H9 (cell line): ENCODE measurements at regions not wholly inside any gene's neighbourhood (a gene's known extent, or its start where the extent isn't known, plus 50 kb on each side); places are given as distances from the start of the nearest gene placed in this dataset.

Experiments used
- DNase-seq: peaks from one replicate; pipeline ENCODE4 v3.0.0-alpha.2; 2017
- H2AFZ ChIP-seq: one replicate; pipeline ENCODE4 v1.6.1; 2013; ENCODE audit warnings: mild to moderate bottlenecking, low read length, control low read depth, moderate library complexity
- H2AK5ac ChIP-seq: 2 replicates; pipeline ENCODE4 v1.6.1; 2013; ENCODE audit warnings: low read length, control low read depth, mixed read lengths; ENCODE audit not compliant: insufficient read length
- H2BK120ac ChIP-seq: one replicate; pipeline ENCODE4 v1.6.1; 2013; ENCODE audit warnings: low read depth, mild to moderate bottlenecking, low read length, control low read depth, inconsistent platforms; ENCODE audit not compliant: poor library complexity, severe bottlenecking
- H2BK12ac ChIP-seq: 2 replicates; pipeline ENCODE4 v1.6.1; 2013; ENCODE audit warnings: low read length, control low read depth, mixed read lengths, low read depth; ENCODE audit not compliant: insufficient read length
- H2BK15ac ChIP-seq: 2 replicates; pipeline ENCODE4 v1.6.1; 2013; ENCODE audit warnings: low read depth, low read length, control low read depth
- H2BK20ac ChIP-seq: one replicate; pipeline ENCODE4 v1.6.1; 2013; ENCODE audit warnings: low read depth, mild to moderate bottlenecking, low read length, control low read depth, inconsistent platforms; ENCODE audit not compliant: poor library complexity, severe bottlenecking
- H2BK5ac ChIP-seq: 2 replicates; pipeline ENCODE4 v1.6.1; 2013; ENCODE audit warnings: low read length, control low read depth, mixed read lengths; ENCODE audit not compliant: insufficient read length
- H3K14ac ChIP-seq: 2 replicates; pipeline ENCODE4 v1.6.1; 2013; ENCODE audit warnings: low read length, control low read depth; ENCODE audit not compliant: insufficient read depth
- H3K18ac ChIP-seq: 2 replicates; pipeline ENCODE4 v1.6.1; 2013; ENCODE audit warnings: low read depth, mild to moderate bottlenecking, mixed read lengths, low read length, control low read depth; ENCODE audit not compliant: insufficient read length
- H3K23ac ChIP-seq: 2 replicates; pipeline ENCODE4 v1.6.1; 2013; ENCODE audit warnings: low read length, control low read depth, mixed read lengths, low read depth; ENCODE audit not compliant: insufficient read length
- H3K23me2 ChIP-seq: 2 replicates; pipeline ENCODE4 v1.6.1; 2013; ENCODE audit warnings: low read depth, mild to moderate bottlenecking, mixed read lengths, low read length, control low read depth; ENCODE audit not compliant: insufficient read length, poor library complexity, severe bottlenecking
- H3K27ac ChIP-seq: 2 replicates; pipeline ENCODE4 v1.5.1; 2013; ENCODE audit warnings: low read length, control low read depth, mixed read lengths, low read depth; ENCODE audit not compliant: insufficient read length
- H3K27me3 ChIP-seq: 2 replicates; pipeline ENCODE4 v1.6.1; 2013; ENCODE audit warnings: low read length, control low read depth, inconsistent platforms; ENCODE audit not compliant: insufficient read depth
- H3K4ac ChIP-seq: 2 replicates; pipeline ENCODE4 v1.6.1; 2013; ENCODE audit warnings: low read depth, mild to moderate bottlenecking, control low read depth, inconsistent platforms, low read length, moderate library complexity
- H3K4me1 ChIP-seq: 2 replicates; pipeline ENCODE4 v1.6.1; 2013; ENCODE audit warnings: low read length, control low read depth, inconsistent platforms; ENCODE audit not compliant: insufficient read depth
- H3K4me2 ChIP-seq: 2 replicates; pipeline ENCODE4 v1.6.1; 2013; ENCODE audit warnings: low read length, control low read depth, mixed read lengths; ENCODE audit not compliant: insufficient read length, insufficient read depth
- H3K56ac ChIP-seq: 2 replicates; pipeline ENCODE4 v1.6.1; 2013; ENCODE audit warnings: low read depth, mild to moderate bottlenecking, mixed read lengths, low read length, control low read depth; ENCODE audit not compliant: insufficient read length
- H3K79me1 ChIP-seq: 2 replicates; pipeline ENCODE4 v1.6.1; 2013; ENCODE audit warnings: low read depth, mild to moderate bottlenecking, moderate library complexity, low read length, control low read depth, inconsistent platforms; ENCODE audit not compliant: insufficient read depth, poor library complexity, severe bottlenecking
- H3K79me2 ChIP-seq: 2 replicates; pipeline ENCODE4 v1.6.1; 2013; ENCODE audit warnings: low read length, control low read depth, inconsistent platforms; ENCODE audit not compliant: insufficient read depth
- H3K9ac ChIP-seq: 2 replicates; pipeline ENCODE4 v1.6.1; 2013; ENCODE audit warnings: low read length, control low read depth, mixed read lengths; ENCODE audit not compliant: insufficient read length; ENCODE audit errors: extremely low read depth
- H3K9me3 ChIP-seq: one replicate; pipeline ENCODE4 v1.6.1; 2013; ENCODE audit warnings: low read depth, low read length, inconsistent platforms; ENCODE audit not compliant: control insufficient read depth
- H3T11ph ChIP-seq: one replicate; pipeline ENCODE4 v1.6.1; 2013; ENCODE audit warnings: mild to moderate bottlenecking, low read length, control low read depth, inconsistent platforms
- H4K20me1 ChIP-seq: one replicate; pipeline ENCODE4 v1.6.1; 2013; ENCODE audit not compliant: control insufficient read depth, insufficient read length, insufficient read depth
- H4K5ac ChIP-seq: 2 replicates; pipeline ENCODE4 v1.6.1; 2013; ENCODE audit warnings: low read depth, mild to moderate bottlenecking, mixed read lengths, low read length, control low read depth; ENCODE audit not compliant: insufficient read length
- H4K8ac ChIP-seq: replicated peaks from 2 replicates; pipeline ENCODE4 v1.6.1; 2013; ENCODE audit warnings: low read length, control low read depth, mixed read lengths, low read depth; ENCODE audit not compliant: insufficient read length
- H4K91ac ChIP-seq: 2 replicates; pipeline ENCODE4 v1.6.1; 2013; ENCODE audit warnings: low read depth, mild to moderate bottlenecking, moderate library complexity, mixed read lengths, low read length, control low read depth; ENCODE audit not compliant: insufficient read length
- H3K27ac Mint-ChIP-seq, 3 experiments: 2 replicates in 2 of 3; 3 replicates in 1 of 3; pipeline ENCODE4 v1.8.0; 2020 to 2021; ENCODE audit warnings: mixed read lengths in 3 of 3, mild to moderate bottlenecking in 1 of 3, moderate library complexity in 1 of 3
- H3K27me3 Mint-ChIP-seq: 2 replicates; pipeline ENCODE4 v1.8.0; 2021; ENCODE audit warnings: low read depth, mild to moderate bottlenecking, moderate library complexity, mixed read lengths
- H3K36me3 Mint-ChIP-seq, 3 experiments: 2 replicates in 2 of 3; 3 replicates in 1 of 3; pipeline ENCODE4 v1.8.0; 2020 to 2021; ENCODE audit warnings: low read depth in 3 of 3, mixed read lengths in 3 of 3; ENCODE audit not compliant: insufficient read depth in 1 of 3
- H3K4me1 Mint-ChIP-seq, 2 experiments: 2 replicates each; pipeline ENCODE4 v1.8.0; 2020; ENCODE audit warnings: mixed read lengths in 2 of 2
- H3K4me3 Mint-ChIP-seq, 2 experiments: 2 replicates in 1 of 2; 3 replicates in 1 of 2; pipeline ENCODE4 v1.8.0; 2020 to 2021; ENCODE audit warnings: mild to moderate bottlenecking in 2 of 2, mixed read lengths in 2 of 2, moderate library complexity in 1 of 2
- H3K9me3 Mint-ChIP-seq, 2 experiments: 2 replicates in 1 of 2; 3 replicates in 1 of 2; pipeline ENCODE4 v1.8.0; 2020; ENCODE audit warnings: mild to moderate bottlenecking in 2 of 2, mixed read lengths in 2 of 2, moderate library complexity in 1 of 2
- WGBS: extraction: QIAGEN DNeasy Blood & Tissue Kit; methylation state at CpG from one replicate; pipeline ENCODE4 v1.1.7; 2013; ENCODE audit warnings: missing lambda C conversion rate, low lambda C conversion rate, mixed read lengths; ENCODE audit not compliant: insufficient read length; ENCODE audit errors: extremely low coverage; 5-methylcytosine and 5-hydroxymethylcytosine counted together
- TF ChIP-seq, protein P1 (sequence below): fragments of 200-600 bp; sonication (generic); conservative IDR thresholded peaks from 3 replicates; pipeline ENCODE4 v1.8.0; 2021; ENCODE audit warnings: antibody characterized with exemption, mild to moderate bottlenecking

DNA sequence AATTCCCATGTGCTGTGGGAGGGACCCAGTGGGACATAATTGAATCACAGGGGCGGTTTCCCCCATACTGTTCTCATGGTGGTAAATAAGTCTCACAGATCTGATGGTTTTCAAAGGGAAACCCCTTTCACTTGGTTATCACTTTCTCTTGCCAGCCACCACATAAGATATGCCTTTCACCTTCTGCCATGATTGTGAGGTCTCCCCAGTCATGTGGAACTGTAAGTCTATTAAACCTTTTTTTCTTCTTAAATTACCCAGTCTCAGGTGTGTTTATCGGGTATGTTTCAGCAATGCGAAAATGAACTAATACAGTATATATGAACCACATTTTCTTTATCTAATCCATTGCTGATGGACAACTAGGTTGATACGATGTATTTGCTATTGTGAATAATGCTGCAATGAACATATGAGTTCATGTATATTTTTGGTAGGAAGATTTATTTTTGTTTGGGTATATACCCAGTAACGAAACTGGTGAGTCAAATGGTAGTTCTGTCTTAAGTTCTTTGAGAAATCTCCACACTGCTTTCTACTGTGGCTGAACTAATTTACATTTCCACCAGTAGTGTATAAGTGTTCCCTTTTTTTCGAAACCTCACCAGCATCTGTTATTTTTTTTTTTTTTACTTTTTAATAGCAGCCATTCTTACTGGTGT lies 70.0 kb upstream of the HGF start:
- no peak overlapping the region for H2BK15ac ChIP-seq
- no peaks in the 10 kb centered on the region for H3K4me1 ChIP-seq
- no peak overlapping the region for H3K18ac ChIP-seq
- no peak overlapping the region for H3T11ph ChIP-seq
- no peak overlapping the region for H3K27ac ChIP-seq
- H3K14ac ChIP-seq: no peak overlapping the region
- H3K4me1 Mint-ChIP-seq: no peaks in the 10 kb centered on the region
- no peak overlapping the region for H3K4ac ChIP-seq
- no peaks in the 10 kb centered on the region for H3K27me3 ChIP-seq
- H2BK20ac ChIP-seq: no peak overlapping the region
- 0 out of 5 replicates have a peak, but pooled peaks cover 2 to 8% of the 10 kb centered on the region in 2 experiments for H3K9me3 Mint-ChIP-seq
- no peak overlapping the region for H2BK12ac ChIP-seq
- no peak overlapping the region for H3K23ac ChIP-seq
- H2BK5ac ChIP-seq: no peak overlapping the region
- H3K4me2 ChIP-seq: no peak overlapping the region
- H3K27ac Mint-ChIP-seq: no peak overlapping the region
- H3K79me1 ChIP-seq: no peaks in the 10 kb centered on the region
- no peak for DNase-seq
- H3K9ac ChIP-seq: no peak overlapping the region
- H3K56ac ChIP-seq: no peak overlapping the region
- H4K20me1 ChIP-seq: no peaks in the 10 kb centered on the region
- H2AFZ ChIP-seq: no peak overlapping the region
- WGBS: no CpG with 5 or more reads among the region's 6 CpGs
- H4K91ac ChIP-seq: no peak overlapping the region
- H3K79me2 ChIP-seq: no peaks in the 10 kb centered on the region
- no peaks in the 10 kb centered on the region for H3K36me3 Mint-ChIP-seq
- no peak overlapping the region for H2BK120ac ChIP-seq
- no peak overlapping the region for H3K4me3 Mint-ChIP-seq
- H3K23me2 ChIP-seq: no peaks in the 10 kb centered on the region
- no peaks in the 10 kb centered on the region for H3K27me3 Mint-ChIP-seq
- TF ChIP-seq, protein P1, sequence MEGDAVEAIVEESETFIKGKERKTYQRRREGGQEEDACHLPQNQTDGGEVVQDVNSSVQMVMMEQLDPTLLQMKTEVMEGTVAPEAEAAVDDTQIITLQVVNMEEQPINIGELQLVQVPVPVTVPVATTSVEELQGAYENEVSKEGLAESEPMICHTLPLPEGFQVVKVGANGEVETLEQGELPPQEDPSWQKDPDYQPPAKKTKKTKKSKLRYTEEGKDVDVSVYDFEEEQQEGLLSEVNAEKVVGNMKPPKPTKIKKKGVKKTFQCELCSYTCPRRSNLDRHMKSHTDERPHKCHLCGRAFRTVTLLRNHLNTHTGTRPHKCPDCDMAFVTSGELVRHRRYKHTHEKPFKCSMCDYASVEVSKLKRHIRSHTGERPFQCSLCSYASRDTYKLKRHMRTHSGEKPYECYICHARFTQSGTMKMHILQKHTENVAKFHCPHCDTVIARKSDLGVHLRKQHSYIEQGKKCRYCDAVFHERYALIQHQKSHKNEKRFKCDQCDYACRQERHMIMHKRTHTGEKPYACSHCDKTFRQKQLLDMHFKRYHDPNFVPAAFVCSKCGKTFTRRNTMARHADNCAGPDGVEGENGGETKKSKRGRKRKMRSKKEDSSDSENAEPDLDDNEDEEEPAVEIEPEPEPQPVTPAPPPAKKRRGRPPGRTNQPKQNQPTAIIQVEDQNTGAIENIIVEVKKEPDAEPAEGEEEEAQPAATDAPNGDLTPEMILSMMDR: no peak
- H2AK5ac ChIP-seq: no peak overlapping the region
- no peaks in the 10 kb centered on the region for H3K9me3 ChIP-seq
- H4K8ac ChIP-seq: no peak overlapping the region
- no peak overlapping the region for H4K5ac ChIP-seq
